ENCODE measurements at regions not wholly inside any gene's neighbourhood (a gene's known extent, or its start where the extent isn't known, plus 50 kb on each side); places are given as distances from the start of the nearest gene placed in this dataset.

DNA sequence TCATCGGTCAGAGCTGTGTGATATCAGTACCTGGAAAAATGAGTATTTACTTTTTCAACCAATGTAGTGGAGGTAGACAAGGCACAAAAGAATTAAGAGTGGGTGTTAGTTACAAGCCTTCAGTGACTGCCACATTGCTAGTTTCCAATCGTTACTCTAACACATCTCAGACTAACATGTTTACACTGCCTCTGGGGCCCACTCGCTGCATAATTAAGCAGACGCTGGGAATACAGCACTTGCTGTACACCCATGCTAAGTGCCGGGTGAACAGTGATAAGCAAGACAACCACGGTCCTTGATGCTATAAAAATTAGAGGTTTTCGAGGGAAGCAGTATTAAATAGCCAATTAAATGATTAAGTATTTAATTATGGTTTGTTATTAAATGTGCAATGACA is 1147.6 kb downstream of the AACS start:
- TF ChIP-seq EZH2phosphoT487 (conservative IDR thresholded peaks at IDR 0.05; ENCODE audit: low read length) (no peak), CTCF (IDR thresholded peaks at IDR 0.05; ENCODE audit: insufficient read depth, low read length, poor library complexity, severe bottlenecking) (no peak)
